ENCODE measurements at regions not wholly inside any gene's neighbourhood (a gene's known extent, or its start where the extent isn't known, plus 50 kb on each side); places are given as distances from the start of the nearest gene placed in this dataset.

GRCh38 chr6:12661432-12662089 lies 55.0 kb upstream of the PHACTR1 start:
- H3K27ac ChIP-seq = no peak overlapping the region
- H3K4me3 ChIP-seq = no peak overlapping the region
- no peak for DNase-seq (ENCODE audit: low spot score)
- TF ChIP-seq, protein P1, sequence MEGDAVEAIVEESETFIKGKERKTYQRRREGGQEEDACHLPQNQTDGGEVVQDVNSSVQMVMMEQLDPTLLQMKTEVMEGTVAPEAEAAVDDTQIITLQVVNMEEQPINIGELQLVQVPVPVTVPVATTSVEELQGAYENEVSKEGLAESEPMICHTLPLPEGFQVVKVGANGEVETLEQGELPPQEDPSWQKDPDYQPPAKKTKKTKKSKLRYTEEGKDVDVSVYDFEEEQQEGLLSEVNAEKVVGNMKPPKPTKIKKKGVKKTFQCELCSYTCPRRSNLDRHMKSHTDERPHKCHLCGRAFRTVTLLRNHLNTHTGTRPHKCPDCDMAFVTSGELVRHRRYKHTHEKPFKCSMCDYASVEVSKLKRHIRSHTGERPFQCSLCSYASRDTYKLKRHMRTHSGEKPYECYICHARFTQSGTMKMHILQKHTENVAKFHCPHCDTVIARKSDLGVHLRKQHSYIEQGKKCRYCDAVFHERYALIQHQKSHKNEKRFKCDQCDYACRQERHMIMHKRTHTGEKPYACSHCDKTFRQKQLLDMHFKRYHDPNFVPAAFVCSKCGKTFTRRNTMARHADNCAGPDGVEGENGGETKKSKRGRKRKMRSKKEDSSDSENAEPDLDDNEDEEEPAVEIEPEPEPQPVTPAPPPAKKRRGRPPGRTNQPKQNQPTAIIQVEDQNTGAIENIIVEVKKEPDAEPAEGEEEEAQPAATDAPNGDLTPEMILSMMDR (IDR thresholded peaks at IDR 0.05) = no peak

Data from coronary artery (tissue), 2 donors.